Breast epithelium (tissue), 3 donors: ENCODE measurements at regions not wholly inside any gene's neighbourhood (a gene's known extent, or its start where the extent isn't known, plus 50 kb on each side); places are given as distances from the start of the nearest gene placed in this dataset.

Experiments used
- CTCF ChIP-seq, 3 donors: fragments of 450-650 bp; IDR thresholded peaks; one replicate each; pipeline ENCODE4 v1.5.1; 2016 to 2017; ENCODE audit warnings: antibody characterized with exemption in 3 of 3, mild to moderate bottlenecking in 3 of 3, moderate library complexity in 3 of 3
- POLR2A ChIP-seq: fragments of 450-650 bp; IDR thresholded peaks from one replicate; pipeline ENCODE4 v1.6.1; 2016; ENCODE audit warnings: antibody characterized with exemption, mild to moderate bottlenecking, moderate library complexity
- POLR2AphosphoS5 ChIP-seq, 3 donors: sonication (generic); formaldehyde crosslinking; IDR thresholded peaks; one replicate each; pipeline ENCODE4 v1.6.1; 2017; ENCODE audit warnings: antibody characterized with exemption in 3 of 3

DNA sequence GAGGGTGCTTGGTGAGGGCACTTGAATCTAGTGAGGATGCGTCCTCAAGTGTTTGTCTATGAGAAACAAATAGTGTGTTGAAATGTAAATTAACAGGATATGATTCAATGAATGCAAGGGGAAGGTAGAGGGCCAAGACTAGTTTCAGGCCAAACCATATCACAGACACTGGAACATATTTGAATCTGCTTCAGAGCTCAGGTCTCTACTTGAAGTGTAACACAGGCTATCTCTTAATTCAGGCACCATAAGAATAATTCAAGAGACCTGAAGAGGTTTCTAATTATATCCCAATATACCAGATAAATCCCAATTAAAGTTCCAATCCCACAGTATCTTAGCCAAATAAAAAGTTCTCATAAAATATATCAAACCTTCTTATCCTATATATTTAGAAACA, 146.5 kb upstream of the INTU start:
- TF ChIP-seq CTCF (IDR thresholded peaks at IDR 0.05) (no peak), POLR2AphosphoS5 (IDR thresholded peaks at IDR 0.05) (no peak), POLR2A (no peak)
